HepG2 (cell line): ENCODE measurements at regions not wholly inside any gene's neighbourhood (a gene's known extent, or its start where the extent isn't known, plus 50 kb on each side); places are given as distances from the start of the nearest gene placed in this dataset.

Experiments
- ARID5B ChIP-seq: IDR thresholded peaks from 2 replicates; pipeline ENCODE4 v1.4.0; 2020; ENCODE audit warnings: mild to moderate bottlenecking, missing genetic modification reagents
- CTCF ChIP-seq: sonication (generic); formaldehyde crosslinking; IDR thresholded peaks from 2 replicates; pipeline ENCODE4 v1.5.0; 2020; ENCODE audit warnings: mild to moderate bottlenecking, missing genetic modification reagents, moderate library complexity
- FOXA1 ChIP-seq, 2 experiments: fragments of 450-650 bp in 1 of 2; sonication (generic) in 1 of 2; formaldehyde crosslinking in 1 of 2; IDR thresholded peaks; 2 replicates each; pipeline versions ENCODE4 v1.4.0 to v1.6.1; 2016 to 2020; ENCODE audit warnings: missing genetic modification reagents in 1 of 2
- FOXK1 ChIP-seq: sonication (generic); formaldehyde crosslinking; IDR thresholded peaks from 2 replicates; pipeline ENCODE4 v1.4.0; 2020; ENCODE audit warnings: low read depth, missing genetic modification reagents, borderline replicate concordance
- HHEX ChIP-seq: IDR thresholded peaks from 2 replicates; pipeline ENCODE4 v1.6.1; 2016; ENCODE audit warnings: control low read depth
- KDM1A ChIP-seq: IDR thresholded peaks from 2 replicates; pipeline ENCODE4 v1.6.1; 2016; ENCODE audit warnings: missing compliant biosample characterization
- KDM2A ChIP-seq: sonication (generic); formaldehyde crosslinking; IDR thresholded peaks from 2 replicates; pipeline ENCODE4 v1.4.0; 2020; ENCODE audit warnings: low read depth, missing genetic modification reagents, borderline replicate concordance
- KLF13 ChIP-seq: sonication (generic); formaldehyde crosslinking; IDR thresholded peaks from 2 replicates; pipeline ENCODE4 v1.4.0; 2020; ENCODE audit warnings: mild to moderate bottlenecking, missing genetic modification reagents
- MIER3 ChIP-seq: IDR thresholded peaks from 2 replicates; pipeline ENCODE4 v1.6.1; 2016; ENCODE audit warnings: missing compliant biosample characterization, borderline replicate concordance
- PATZ1 ChIP-seq: sonication (generic); formaldehyde crosslinking; IDR thresholded peaks from 2 replicates; pipeline ENCODE4 v1.4.0; 2020; ENCODE audit warnings: missing genetic modification reagents
- SIX4 ChIP-seq: sonication (generic); formaldehyde crosslinking; IDR thresholded peaks from 2 replicates; pipeline ENCODE4 v1.4.0; 2020; ENCODE audit warnings: missing genetic modification reagents
- THAP11 ChIP-seq: IDR thresholded peaks from 2 replicates; pipeline ENCODE4 v1.6.1; 2016; ENCODE audit warnings: missing biosample characterization, missing genetic modification reagents
- THAP7 ChIP-seq: sonication (generic); formaldehyde crosslinking; IDR thresholded peaks from 2 replicates; pipeline ENCODE4 v1.8.1; 2023; ENCODE audit warnings: mild to moderate bottlenecking, missing genetic modification reagents
- TOE1 ChIP-seq: sonication (generic); formaldehyde crosslinking; IDR thresholded peaks from 2 replicates; pipeline ENCODE4 v1.4.0; 2020; ENCODE audit warnings: mild to moderate bottlenecking, missing genetic modification reagents
- ZBTB10 ChIP-seq: sonication (generic); formaldehyde crosslinking; IDR thresholded peaks from 2 replicates; pipeline ENCODE4 v1.4.0; 2020; ENCODE audit warnings: missing genetic modification reagents, borderline replicate concordance
- ZBTB7B ChIP-seq: sonication (generic); formaldehyde crosslinking; IDR thresholded peaks from 2 replicates; pipeline ENCODE4 v1.4.0; 2020; ENCODE audit warnings: missing genetic modification reagents
- ZFP36L1 ChIP-seq: sonication (generic); formaldehyde crosslinking; IDR thresholded peaks from 2 replicates; pipeline ENCODE4 v1.8.0; 2022; ENCODE audit warnings: mild to moderate bottlenecking, missing genetic modification reagents, moderate library complexity
- ZFP82 ChIP-seq: sonication (generic); formaldehyde crosslinking; IDR thresholded peaks from 2 replicates; pipeline ENCODE4 v1.5.1; 2020; ENCODE audit warnings: mild to moderate bottlenecking, missing genetic modification reagents, borderline replicate concordance
- ZNF124 ChIP-seq: sonication (generic); formaldehyde crosslinking; IDR thresholded peaks from 2 replicates; pipeline ENCODE4 v1.4.0; 2020; ENCODE audit warnings: missing genetic modification reagents
- ZNF331 ChIP-seq: sonication (generic); formaldehyde crosslinking; IDR thresholded peaks from 2 replicates; pipeline ENCODE4 v1.4.0; 2020; ENCODE audit warnings: missing genetic modification reagents

GRCh38 chr11:8813658-8814057 is 97.3 kb upstream of the AKIP1 start (continued):
- TF ChIP-seq THAP7 (CRISPR knock-in tag) (no peak), SIX4 (CRISPR knock-in tag) (no peak), FOXA1 (IDR thresholded peaks at IDR 0.05) (no peak), FOXA1 (CRISPR knock-in tag; IDR thresholded peaks at IDR 0.05) (peak; percentile 77), ZFP36L1 (CRISPR knock-in tag) (no peak), PATZ1 (CRISPR knock-in tag) (peak; percentile 72), CTCF (peak; percentile 88), KLF13 (CRISPR knock-in tag) (no peak), ARID5B (CRISPR knock-in tag) (peak; percentile 60), KDM2A (CRISPR knock-in tag) (peak; percentile 50; the same call in 1 of the 2 replicates), ZFP82 (CRISPR knock-in tag) (no peak), ZBTB10 (CRISPR knock-in tag) (no peak), TOE1 (0 out of 2 replicates have a peak, but pooled peaks have one; percentile 60), ZBTB7B (CRISPR knock-in tag) (0 out of 2 replicates have a peak, but pooled peaks have one; percentile 52), KDM1A (CRISPR knock-in tag) (0 out of 2 replicates have a peak, but pooled peaks have one; percentile 13), ZNF331 (CRISPR knock-in tag) (peak; percentile 70; the same call in 1 of the 2 replicates), MIER3 (CRISPR knock-in tag) (0 out of 2 replicates have a peak, but pooled peaks have one; percentile 58), HHEX (CRISPR knock-in tag) (no peak), THAP11 (CRISPR knock-in tag) (peak; percentile 51), ZNF124 (CRISPR knock-in tag) (no peak), FOXK1 (CRISPR knock-in tag) (peak; percentile 44; the same call in 1 of the 2 replicates)
